CD4-positive, alpha-beta T cell treated with Interleukin-15 for 4 hours (primary cell): ENCODE measurements at regions not wholly inside any gene's neighbourhood (a gene's known extent, or its start where the extent isn't known, plus 50 kb on each side); places are given as distances from the start of the nearest gene placed in this dataset.
A peak's percentile ranks its signal among the peaks of the same experiment; 100 is the strongest.

Experiments
- DNase-seq: peaks from one replicate; pipeline ENCODE4 v3.0.0-alpha.2; 2020; ENCODE audit warnings: low spot score

- DNase-seq, result no peak
These were observed 128.4 kb upstream of the AP1S2 start for GRCh38 chrX:15983034-15983433.

DNA sequence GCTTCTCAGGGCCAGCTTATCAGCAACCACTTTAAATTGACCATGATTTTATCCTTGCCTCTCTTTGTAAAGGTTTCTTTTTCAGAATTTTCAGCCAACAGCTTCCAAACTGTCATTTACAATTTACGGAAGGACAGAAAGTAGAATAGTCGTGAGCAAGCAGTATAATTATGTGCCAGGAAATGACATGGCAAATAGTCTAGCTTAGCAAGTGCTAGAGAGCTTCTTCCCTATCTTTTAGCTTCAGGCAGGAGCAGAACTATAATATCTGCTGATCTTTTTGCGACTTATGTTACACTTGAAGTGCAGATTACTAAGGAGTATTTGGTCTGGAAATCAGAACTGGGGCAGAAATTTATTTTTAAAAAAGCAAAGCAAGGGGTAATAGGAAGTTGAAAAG is 123.0 kb upstream of the AP1S2 start:
- DNase-seq, result no peak

- DNase-seq, result no peak
These were observed 121.8 kb upstream of the AP1S2 start for GRCh38 chrX:15976396-15976795.

DNA sequence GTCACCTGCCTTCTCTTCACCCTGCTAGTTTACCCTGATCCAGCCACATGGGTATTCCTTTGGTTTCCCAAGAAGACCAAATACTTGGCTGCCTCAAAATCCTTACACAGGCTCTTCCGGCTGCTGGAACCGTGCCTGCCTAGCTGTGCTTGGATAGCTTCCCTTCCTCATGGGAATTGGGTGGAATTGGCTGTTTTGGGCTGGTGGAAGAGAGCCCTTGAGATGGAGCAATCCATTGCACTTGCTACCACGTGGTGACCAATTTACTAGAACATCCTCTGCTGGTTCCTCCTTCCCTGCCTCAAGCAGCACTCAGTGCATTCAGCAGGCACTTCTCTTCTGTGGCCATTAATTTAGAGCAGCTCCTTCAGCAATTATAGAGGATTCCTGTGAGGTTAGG is 119.3 kb upstream of the AP1S2 start:
- no peak for DNase-seq

DNA sequence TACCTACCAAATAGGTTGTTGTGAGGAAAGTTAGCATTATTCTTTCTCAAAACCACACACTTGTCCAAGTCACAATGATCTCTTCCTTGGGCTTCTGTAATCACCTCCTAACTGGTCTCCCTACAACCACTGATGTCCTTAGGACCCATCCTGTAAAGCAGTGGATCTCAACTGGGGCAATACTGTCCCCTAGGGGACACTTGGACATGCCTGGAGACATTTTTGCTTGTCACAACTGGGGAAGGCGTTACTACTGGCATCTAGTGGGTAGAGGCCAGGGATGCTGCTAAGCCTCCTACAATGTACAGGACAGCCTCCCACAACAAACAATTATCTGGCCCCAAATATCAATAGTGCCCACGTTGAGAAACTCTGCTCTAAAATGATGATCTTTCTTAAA is 118.7 kb upstream of the AP1S2 start:
- peak; percentile 12 for DNase-seq

DNA sequence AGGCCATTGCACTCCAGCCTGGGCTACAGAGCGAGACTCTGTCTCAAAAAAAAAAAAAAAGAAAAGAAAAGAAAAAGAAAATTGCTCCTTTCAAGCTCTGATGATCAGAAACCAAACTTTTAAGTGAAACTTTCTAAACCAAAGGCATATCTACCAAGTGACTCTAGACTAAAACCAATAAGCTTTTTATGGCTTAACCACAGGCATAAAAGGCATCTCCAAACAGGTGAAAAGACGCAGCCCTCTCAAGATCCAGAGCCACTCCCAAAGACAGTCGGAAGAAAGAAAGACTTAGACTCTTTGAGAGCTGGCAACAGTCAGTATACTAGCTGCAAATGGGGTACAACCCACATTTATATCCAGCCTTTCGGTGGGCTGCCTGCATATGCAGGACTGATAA is 117.1 kb upstream of the AP1S2 start:
- no peak for DNase-seq

DNA sequence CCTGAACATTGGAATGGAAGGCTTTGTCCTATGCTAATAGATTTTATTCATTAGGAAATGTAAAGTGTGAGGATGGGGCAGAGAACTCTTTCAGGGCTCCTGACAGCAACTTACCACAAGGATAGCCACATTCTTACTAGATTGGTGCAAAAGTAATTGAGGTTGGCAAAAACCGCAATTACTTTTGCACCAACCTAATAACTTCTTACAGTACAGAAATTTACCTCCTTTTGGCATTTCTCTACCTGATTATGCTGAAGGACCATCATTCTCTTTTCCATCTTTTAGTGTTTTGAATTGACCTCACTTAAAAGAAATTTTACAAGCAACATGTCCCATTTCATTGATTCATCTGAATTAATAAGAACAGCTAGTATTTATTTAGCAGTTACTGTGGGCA is 109.2 kb upstream of the AP1S2 start:
- no peak for DNase-seq

GRCh38 chrX:15960237-15960636 is 105.6 kb upstream of the AP1S2 start:
- no peak for DNase-seq

DNA sequence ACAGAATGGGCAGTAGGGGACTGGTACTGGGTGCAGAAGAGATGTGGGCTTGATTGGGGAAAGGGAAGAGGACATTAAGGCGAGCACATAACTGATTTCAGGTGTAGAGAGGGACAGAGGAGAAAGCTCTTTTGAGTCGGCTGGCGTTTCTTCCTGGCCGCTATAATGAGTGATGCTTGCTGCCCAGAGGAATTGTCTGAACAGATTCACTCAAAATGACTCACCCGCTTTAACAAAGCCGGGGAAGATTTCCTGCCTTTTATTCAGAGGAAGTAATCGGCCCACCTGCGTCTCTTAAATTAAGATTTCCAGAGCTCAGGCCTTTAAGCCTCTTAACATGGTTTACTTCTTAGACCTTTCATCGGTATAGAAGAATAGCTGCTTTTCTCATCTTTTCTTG is 102.1 kb upstream of the AP1S2 start:
- DNase-seq, result no peak

GRCh38 chrX:15953801-15954200 is 99.2 kb upstream of the AP1S2 start:
- no peak for DNase-seq

DNA sequence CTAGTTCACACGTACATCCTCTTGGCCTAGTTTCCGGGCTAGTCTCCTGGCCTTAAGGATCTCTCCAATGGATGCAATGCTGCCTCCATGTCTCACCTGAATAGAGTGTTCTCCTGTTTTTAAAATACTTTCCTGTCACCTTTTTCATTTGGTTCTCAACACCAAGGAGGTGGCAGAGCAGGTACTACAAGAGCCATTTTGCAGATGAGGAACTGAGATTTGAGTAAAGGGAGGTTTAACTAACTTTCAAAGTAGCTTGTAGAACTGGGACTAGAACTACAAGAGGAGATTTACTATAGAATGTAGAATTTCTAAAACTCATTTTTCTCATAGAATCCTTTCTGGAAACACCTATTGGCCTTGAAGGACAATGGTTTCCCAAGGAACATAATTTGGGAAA is 97.6 kb upstream of the AP1S2 start:
- no peak for DNase-seq

DNA sequence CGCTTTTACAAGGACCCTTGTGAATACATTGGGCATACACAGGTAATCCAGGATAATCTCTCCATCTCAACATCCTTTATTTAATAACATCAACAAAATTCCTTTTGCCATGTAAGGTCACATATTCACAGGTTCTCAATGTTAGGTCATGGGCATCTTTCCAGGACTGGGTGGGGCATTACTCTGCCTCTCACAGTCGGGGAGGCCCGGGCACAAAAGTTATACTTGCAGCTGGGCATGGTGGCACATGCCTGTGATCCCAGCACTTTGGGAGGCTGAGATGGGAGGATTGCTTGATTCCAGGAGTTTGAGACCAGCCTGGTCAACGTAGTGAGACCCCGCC is 93.7 kb upstream of the AP1S2 start:
- DNase-seq, result no peak

- DNase-seq, result no peak
These were observed 93.2 kb upstream of the AP1S2 start for GRCh38 chrX:15947648-15948317.

DNA sequence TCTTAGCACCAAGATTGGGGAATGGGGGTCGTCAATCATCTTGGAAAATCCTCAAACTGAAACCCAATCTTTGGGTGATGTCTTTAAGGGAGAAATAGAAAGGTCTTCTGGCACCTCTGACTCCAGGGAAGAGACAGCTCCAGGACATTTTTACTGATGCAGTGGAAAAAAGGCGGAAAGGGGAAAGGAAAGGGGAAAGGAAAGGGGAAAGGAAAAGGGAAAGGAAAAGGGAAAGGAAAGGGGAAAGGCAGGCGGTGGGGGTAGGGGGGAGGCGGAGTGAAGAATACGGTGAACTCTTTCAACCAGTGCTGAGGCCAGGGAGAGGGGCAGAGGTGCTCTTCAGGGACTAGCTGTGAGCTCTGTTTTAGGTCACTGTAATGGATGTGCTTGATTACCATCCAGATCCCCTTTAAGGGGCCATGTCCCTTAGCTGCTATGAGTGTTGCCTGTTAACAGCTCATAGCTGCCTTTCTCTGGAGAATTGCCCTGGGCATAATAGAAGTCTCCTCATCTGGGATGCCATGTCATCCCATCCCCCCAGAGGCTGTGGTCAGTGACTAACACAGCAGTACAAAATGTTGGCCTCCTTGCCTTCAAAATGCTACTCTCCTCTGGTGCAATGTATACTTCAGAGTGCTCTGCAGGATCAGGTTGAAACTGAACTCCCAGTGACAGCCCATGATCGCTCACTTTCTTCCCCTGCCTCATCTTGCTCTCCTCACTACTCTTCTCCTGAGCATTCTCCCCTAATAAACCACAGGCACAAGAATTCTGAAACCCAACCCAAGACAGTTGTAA is 92.4 kb upstream of the AP1S2 start:
- no peak for DNase-seq

DNA sequence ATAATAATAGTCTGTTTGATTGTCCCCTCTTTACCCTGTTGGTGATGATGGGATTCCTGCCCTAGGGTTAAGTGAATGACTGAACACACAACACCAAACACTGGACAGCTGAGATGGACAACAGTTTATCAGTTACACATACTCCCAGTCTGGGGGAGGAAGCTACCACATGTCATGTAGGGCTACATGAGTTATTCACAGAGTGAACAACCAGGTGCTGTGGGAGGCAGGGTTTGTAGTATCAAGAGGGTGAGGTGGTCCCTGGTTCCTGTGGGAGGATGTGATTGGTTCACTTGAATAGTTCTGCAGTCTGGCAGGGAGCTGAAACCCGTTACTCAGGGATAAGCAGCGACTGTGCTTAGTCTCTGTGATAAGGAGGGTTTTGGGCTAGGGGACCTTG is 88.8 kb upstream of the AP1S2 start:
- DNase-seq, result no peak

DNA sequence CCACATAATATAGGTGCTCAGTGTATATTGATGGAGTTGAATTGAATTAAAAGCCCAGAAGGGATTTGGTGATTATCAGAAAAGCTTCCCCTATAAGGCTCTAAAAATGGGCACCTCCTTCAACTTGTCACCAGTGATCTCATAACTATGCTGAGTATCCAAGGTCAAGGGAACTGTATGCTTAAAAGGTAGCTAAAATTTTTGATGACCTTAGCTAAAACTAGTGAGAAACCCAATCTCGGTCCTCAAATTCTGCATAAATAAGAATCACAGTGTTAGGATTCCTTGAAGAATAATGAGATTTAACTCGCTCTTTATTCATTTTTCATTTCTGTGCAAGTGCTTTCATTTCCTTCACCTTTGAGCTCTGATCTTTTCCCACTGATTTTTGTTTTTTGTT is 87.7 kb upstream of the AP1S2 start:
- DNase-seq, result no peak

DNA sequence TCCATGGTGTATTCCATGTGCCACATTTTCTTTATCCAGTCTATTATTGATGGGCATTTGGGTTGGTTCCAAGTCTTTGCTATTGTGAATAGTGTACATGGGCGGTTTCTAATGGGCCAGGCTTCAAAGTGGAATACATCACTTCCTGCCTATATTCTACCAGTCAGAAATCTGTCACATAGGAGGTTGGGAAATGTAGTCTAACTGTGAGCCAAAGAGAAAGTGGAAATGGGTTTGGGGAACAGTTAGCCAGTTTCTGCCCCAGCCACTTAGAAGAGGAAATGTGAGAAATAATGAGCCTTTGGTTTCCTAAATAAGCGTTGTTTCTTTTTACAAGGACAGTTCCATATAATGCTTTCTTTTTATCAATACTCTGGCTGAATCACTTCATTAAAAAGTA is 85.1 kb upstream of the AP1S2 start:
- DNase-seq, result no peak

GRCh38 chrX:15938072-15938471 is 83.5 kb upstream of the AP1S2 start:
- no peak for DNase-seq

DNA sequence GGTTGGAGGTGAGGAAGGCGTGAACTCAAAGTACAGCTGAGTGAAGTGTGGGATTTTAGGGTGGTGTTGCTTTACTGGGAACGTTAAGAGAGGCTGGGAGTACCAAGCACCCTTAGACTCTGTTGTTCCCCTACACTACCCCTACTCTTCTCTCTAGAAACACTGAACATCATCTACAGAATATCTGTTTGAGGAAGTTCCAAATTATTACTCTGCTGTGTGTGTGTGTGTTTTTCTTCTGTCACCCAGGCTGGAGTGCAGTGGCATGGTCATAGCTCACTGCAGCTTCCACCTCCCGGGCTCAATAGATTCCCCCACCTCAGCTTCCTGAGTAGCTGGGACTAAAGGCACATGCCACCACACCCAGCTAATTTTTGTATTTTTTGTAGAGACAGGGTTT is 76.7 kb upstream of the AP1S2 start:
- no peak for DNase-seq

DNA sequence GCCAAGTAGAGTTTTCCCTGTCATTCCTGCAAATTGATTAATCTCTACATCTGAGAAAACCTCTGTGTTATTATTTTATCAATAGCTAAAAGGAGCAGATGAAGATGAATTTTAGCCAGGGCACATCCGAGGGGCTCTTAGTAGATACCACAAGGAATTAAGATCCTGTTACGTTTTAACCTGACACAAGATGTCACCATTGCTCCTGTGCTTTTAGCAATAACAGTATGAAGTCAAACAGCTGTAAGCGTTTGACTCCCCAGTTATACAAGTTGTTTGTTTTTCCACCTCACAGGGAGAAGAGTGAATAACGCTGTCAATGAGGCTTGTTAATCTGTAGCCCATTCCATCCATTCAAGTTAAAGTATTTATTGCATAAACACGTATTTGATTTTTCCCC is 76.0 kb upstream of the AP1S2 start:
- no peak for DNase-seq

DNA sequence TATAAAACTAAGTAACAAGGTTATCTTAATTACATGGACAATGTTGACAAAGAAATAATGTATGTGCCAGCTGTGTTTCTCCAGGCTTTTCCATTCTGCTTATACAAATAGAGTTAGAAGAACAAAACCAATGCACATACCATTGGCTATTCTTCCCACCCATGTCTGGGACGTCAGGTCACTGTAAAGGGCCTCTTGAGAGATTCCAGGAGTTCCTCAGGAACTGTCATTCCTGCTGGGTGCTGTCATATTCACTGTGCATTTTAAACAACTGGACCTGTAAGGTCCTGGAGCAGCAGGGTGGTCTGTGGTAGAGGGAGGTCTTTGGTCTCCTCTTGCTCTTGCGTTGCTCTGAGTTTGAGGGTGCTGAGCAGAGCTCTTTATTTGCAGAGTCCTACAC is 74.6 kb upstream of the AP1S2 start:
- DNase-seq, result no peak

DNA sequence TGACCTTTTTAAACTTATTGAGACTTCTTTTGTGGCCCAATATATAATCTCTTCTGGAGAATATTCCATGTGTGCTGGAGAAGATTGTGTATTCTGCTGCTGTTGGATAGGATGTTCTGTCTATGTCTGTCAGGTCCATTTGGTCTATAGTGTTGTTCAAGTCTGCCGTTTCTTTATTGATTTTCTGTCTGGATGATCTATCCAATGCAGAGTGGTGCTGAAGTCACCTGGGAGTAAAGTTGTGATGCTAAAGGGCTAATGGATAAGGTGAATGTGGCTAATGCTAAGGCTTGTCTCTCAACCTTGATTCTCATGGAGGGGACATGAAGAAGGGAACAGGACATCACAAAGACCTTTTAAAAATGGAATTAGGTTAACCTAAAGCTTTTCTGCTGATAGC is 72.0 kb upstream of the AP1S2 start:
- no peak for DNase-seq

DNA sequence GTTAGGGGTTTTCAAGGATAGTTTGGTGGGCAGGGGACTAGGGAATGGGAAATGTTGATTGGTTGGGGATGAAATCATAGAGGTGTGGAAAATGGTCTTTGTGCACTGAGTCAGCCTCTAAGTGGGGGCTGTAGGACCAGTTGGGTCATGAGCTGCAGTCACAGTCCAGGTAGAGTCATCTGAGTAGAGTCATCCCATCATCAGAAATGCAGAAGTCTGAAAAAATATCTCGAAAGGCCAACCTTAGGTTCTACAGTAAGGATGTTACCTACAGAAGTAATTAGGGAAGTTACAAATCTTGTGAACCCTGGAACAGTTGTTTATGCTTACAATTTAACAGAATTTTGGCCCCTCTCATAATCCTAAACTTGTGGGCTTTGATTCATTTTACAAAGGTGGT is 63.4 kb upstream of the AP1S2 start:
- no peak for DNase-seq

- no peak for DNase-seq
These were observed 62.1 kb upstream of the AP1S2 start for GRCh38 chrX:15916704-15917084.
